ENCODE measurements at regions not wholly inside any gene's neighbourhood (a gene's known extent, or its start where the extent isn't known, plus 50 kb on each side); places are given as distances from the start of the nearest gene placed in this dataset.

DNA sequence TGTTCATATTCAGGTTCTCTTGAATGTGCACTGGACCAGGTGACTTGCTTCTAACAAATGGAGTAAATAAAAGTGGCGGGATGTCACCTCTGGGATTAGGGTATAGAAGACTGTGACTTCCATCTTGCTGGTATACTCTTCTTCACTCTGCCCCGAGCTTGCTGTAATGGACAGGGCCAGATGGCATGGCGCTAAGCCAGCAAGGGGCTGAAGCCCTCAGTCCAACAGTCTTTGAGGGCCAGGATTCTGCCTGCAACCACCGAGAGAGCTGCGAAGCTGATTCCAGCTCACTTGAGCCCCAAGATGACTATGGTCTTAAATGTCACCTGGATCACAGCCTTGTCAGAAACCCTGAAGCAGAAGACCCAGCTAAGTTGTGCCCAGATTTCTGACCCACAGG lies 600.0 kb downstream of the FGF9 start:
- H3K4me3 ChIP-seq (ENCODE audit: low read depth in 2 of 2, low read length in 2 of 2): no peak overlapping the region
- H3K36me3 ChIP-seq (ENCODE audit: control insufficient read depth, insufficient read depth, low read length): no peaks in the 10 kb centered on the region
- H3K27ac ChIP-seq (ENCODE audit: low read length): no peak overlapping the region
- no peak for DNase-seq (ENCODE audit: low read depth, low spot score)
- ChIA-PET CTCF (no interaction called here), POLR2A (no interaction called here)
- H3K27me3 ChIP-seq (ENCODE audit: control insufficient read depth, insufficient read depth, low read length): no peaks in the 10 kb centered on the region
- no peaks in the 10 kb centered on the region for H3K4me1 ChIP-seq (ENCODE audit: control insufficient read depth, insufficient read depth, low read length)
- TF ChIP-seq POLR2AphosphoS5 (IDR thresholded peaks at IDR 0.05; ENCODE audit: low read depth, low read length) (no peak), TCF7L2 (IDR thresholded peaks at IDR 0.05; ENCODE audit: low read depth, low read length) (no peak), SIN3A (IDR thresholded peaks at IDR 0.05; ENCODE audit: borderline replicate concordance, insufficient read depth, low read depth, low read length) (no peak)
- TF ChIP-seq, protein P1, sequence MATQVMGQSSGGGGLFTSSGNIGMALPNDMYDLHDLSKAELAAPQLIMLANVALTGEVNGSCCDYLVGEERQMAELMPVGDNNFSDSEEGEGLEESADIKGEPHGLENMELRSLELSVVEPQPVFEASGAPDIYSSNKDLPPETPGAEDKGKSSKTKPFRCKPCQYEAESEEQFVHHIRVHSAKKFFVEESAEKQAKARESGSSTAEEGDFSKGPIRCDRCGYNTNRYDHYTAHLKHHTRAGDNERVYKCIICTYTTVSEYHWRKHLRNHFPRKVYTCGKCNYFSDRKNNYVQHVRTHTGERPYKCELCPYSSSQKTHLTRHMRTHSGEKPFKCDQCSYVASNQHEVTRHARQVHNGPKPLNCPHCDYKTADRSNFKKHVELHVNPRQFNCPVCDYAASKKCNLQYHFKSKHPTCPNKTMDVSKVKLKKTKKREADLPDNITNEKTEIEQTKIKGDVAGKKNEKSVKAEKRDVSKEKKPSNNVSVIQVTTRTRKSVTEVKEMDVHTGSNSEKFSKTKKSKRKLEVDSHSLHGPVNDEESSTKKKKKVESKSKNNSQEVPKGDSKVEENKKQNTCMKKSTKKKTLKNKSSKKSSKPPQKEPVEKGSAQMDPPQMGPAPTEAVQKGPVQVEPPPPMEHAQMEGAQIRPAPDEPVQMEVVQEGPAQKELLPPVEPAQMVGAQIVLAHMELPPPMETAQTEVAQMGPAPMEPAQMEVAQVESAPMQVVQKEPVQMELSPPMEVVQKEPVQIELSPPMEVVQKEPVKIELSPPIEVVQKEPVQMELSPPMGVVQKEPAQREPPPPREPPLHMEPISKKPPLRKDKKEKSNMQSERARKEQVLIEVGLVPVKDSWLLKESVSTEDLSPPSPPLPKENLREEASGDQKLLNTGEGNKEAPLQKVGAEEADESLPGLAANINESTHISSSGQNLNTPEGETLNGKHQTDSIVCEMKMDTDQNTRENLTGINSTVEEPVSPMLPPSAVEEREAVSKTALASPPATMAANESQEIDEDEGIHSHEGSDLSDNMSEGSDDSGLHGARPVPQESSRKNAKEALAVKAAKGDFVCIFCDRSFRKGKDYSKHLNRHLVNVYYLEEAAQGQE (IDR thresholded peaks at IDR 0.05; ENCODE audit: insufficient read depth in 1 of 2, low read depth in 2 of 2, low read length in 1 of 2): no peak
- TF ChIP-seq, protein P2, sequence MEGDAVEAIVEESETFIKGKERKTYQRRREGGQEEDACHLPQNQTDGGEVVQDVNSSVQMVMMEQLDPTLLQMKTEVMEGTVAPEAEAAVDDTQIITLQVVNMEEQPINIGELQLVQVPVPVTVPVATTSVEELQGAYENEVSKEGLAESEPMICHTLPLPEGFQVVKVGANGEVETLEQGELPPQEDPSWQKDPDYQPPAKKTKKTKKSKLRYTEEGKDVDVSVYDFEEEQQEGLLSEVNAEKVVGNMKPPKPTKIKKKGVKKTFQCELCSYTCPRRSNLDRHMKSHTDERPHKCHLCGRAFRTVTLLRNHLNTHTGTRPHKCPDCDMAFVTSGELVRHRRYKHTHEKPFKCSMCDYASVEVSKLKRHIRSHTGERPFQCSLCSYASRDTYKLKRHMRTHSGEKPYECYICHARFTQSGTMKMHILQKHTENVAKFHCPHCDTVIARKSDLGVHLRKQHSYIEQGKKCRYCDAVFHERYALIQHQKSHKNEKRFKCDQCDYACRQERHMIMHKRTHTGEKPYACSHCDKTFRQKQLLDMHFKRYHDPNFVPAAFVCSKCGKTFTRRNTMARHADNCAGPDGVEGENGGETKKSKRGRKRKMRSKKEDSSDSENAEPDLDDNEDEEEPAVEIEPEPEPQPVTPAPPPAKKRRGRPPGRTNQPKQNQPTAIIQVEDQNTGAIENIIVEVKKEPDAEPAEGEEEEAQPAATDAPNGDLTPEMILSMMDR (IDR thresholded peaks at IDR 0.05): no peak
- in situ Hi-C loops (cut with HindIII; ENCODE audit: low pct_unique_long_range_greater_than_20kb, low sequenced_read_pairs): no loop called here
- intact Hi-C loops (cut with micrococcal nuclease; ENCODE audit: unreplicated experiment): no loop called here
- no TSS peak for BruUV-seq (replicated peaks)
- no peak for ATAC-seq
- H3K9me3 ChIP-seq (ENCODE audit: control insufficient read depth, insufficient read depth, low read depth, low read length): no peaks in the 10 kb centered on the region

GRCh38 chr13:22271903-22272302 lies 601.0 kb downstream of the FGF9 start:
- Histone ChIP-seq H3K27ac (ENCODE audit: low read length) (no peak overlapping the region), H3K4me3 (ENCODE audit: low read depth in 2 of 2, low read length in 2 of 2) (no peak overlapping the region), H3K4me1 (ENCODE audit: control insufficient read depth, insufficient read depth, low read length) (no peaks in the 10 kb centered on the region), H3K36me3 (ENCODE audit: control insufficient read depth, insufficient read depth, low read length) (no peaks in the 10 kb centered on the region), H3K9me3 (ENCODE audit: control insufficient read depth, insufficient read depth, low read depth, low read length) (no peaks in the 10 kb centered on the region), H3K27me3 (ENCODE audit: control insufficient read depth, insufficient read depth, low read length) (no peaks in the 10 kb centered on the region)
- intact Hi-C loops (cut with micrococcal nuclease; ENCODE audit: unreplicated experiment): no loop called here
- no peak for TF ChIP-seq SIN3A (IDR thresholded peaks at IDR 0.05; ENCODE audit: borderline replicate concordance, insufficient read depth, low read depth, low read length)
- TF ChIP-seq, protein P2 (IDR thresholded peaks at IDR 0.05): no peak
- TF ChIP-seq TCF7L2 (IDR thresholded peaks at IDR 0.05; ENCODE audit: low read depth, low read length): no peak
- TF ChIP-seq, protein P1 (IDR thresholded peaks at IDR 0.05; ENCODE audit: insufficient read depth in 1 of 2, low read depth in 2 of 2, low read length in 1 of 2): no peak
- no peak for TF ChIP-seq POLR2AphosphoS5 (IDR thresholded peaks at IDR 0.05; ENCODE audit: low read depth, low read length)
- no peak for ATAC-seq
- ChIA-PET POLR2A (interaction anchor here (0.6 kb wide), 1 partner anchor 8 kb away, joined by 13 read pairs; no protein-coding TSS in a partner anchor), CTCF (no interaction called here)
- in situ Hi-C loops (cut with HindIII; ENCODE audit: low pct_unique_long_range_greater_than_20kb, low sequenced_read_pairs): no loop called here
- BruUV-seq (replicated peaks): no TSS peak
- no peak for DNase-seq (ENCODE audit: low read depth, low spot score)
